GM13977 (cell line): ENCODE measurements at regions not wholly inside any gene's neighbourhood (a gene's known extent, or its start where the extent isn't known, plus 50 kb on each side); places are given as distances from the start of the nearest gene placed in this dataset.

Source experiments
- DNase-seq: peaks from one replicate; pipeline ENCODE4 v3.0.0; 2012; ENCODE audit warnings: low spot score
- in situ Hi-C: fragments of 300-500 bp; cut with MboI; formaldehyde crosslinking; loops from one replicate; pipeline ENCODE4 v1.12.0; 2022; ENCODE audit warnings: low sequenced_read_pairs, low pct_unique_long_range_greater_than_20kb, mixed read lengths, inconsistent platforms; ENCODE audit not compliant: unreplicated experiment
- TF ChIP-seq, protein P1 (sequence below): IDR thresholded peaks from 2 replicates; pipeline ENCODE4 v1.5.1; 2012; ENCODE audit warnings: mild to moderate bottlenecking, control low read depth; ENCODE audit not compliant: insufficient read depth; ENCODE audit errors: extremely low read depth, missing control alignments

DNA sequence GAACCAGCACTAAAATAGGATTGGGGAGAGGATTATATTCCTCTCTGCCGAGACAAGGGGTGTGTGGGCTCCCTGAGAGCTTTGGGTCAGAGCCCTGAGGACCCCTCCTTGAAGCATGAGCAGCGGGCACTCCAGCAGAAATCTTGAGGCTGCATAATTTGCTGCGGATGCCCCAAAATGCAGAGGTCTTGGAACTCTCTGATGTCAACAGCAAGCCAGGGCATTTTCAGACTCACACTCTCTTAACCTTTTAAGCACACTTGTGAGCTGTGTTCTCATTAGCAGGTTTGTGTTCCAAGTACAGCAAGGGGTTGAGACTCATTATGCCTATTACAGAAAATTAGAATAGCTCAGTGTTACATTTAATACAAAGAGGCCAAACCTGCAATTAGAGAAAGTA is 513.0 kb upstream of the ADAMTS16 start:
- no peak for DNase-seq

GRCh38 chr5:4627929-4628328 is 512.2 kb upstream of the ADAMTS16 start:
- TF ChIP-seq, protein P1, sequence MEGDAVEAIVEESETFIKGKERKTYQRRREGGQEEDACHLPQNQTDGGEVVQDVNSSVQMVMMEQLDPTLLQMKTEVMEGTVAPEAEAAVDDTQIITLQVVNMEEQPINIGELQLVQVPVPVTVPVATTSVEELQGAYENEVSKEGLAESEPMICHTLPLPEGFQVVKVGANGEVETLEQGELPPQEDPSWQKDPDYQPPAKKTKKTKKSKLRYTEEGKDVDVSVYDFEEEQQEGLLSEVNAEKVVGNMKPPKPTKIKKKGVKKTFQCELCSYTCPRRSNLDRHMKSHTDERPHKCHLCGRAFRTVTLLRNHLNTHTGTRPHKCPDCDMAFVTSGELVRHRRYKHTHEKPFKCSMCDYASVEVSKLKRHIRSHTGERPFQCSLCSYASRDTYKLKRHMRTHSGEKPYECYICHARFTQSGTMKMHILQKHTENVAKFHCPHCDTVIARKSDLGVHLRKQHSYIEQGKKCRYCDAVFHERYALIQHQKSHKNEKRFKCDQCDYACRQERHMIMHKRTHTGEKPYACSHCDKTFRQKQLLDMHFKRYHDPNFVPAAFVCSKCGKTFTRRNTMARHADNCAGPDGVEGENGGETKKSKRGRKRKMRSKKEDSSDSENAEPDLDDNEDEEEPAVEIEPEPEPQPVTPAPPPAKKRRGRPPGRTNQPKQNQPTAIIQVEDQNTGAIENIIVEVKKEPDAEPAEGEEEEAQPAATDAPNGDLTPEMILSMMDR = no peak
- DNase-seq = no peak
- in situ Hi-C loops = no loop called here

More for the DNA sequence above, 513.0 kb upstream of the ADAMTS16 start:
- in situ Hi-C loops = no loop called here
- TF ChIP-seq, protein P1 = no peak

GRCh38 chr5:4628645-4629385 is 511.3 kb upstream of the ADAMTS16 start:
- in situ Hi-C loops = no loop called here
- TF ChIP-seq, protein P1 = no peak
- DNase-seq = no peak

GRCh38 chr5:4630031-4630430 is 510.1 kb upstream of the ADAMTS16 start:
- in situ Hi-C loops = no loop called here
- no peak for DNase-seq
- TF ChIP-seq, protein P1 = no peak

DNA sequence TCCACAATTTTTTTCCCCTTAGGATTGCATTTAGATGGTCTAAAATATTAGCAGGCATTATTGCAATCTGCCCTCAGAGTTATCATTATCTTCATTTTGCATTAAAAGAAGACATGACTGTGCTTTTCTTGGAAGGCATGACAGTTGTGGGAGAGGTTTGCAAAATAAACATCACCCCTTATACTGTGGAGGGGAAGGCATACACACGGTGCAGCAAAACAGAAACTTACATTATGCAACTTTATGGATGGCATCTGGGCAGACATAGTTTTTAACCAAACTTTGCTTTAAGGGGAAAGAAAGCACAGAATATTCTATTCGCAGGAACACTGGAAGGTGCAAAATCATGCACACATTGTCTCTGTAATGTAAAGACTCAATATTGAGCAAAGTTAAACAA is 505.8 kb upstream of the ADAMTS16 start:
- DNase-seq = no peak

DNA sequence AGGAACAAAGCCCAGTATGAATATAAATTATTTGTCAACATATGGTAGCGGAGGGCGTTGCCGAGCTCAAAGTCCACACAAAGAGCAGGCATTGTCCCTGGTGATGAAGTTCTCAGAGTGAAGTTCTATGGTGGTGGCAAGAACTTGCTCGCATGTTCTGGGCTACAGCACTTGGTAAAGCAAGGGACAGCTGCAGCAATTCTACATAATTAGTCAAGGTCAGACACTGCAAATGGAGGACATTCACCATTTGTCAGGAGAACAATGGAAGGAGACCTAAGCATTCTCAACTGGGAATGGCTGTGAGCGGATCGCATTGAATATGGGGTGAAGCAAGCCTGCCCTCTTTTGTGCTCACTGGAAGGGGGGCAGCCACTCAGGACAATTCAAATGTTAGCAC is 503.8 kb upstream of the ADAMTS16 start:
- TF ChIP-seq, protein P1 = no peak
- DNase-seq = no peak
- in situ Hi-C loops = no loop called here

More for the DNA sequence above, 505.8 kb upstream of the ADAMTS16 start:
- in situ Hi-C loops = no loop called here
- TF ChIP-seq, protein P1 = no peak
